Kidney epithelial cell (primary cell): ENCODE measurements at regions not wholly inside any gene's neighbourhood (a gene's known extent, or its start where the extent isn't known, plus 50 kb on each side); places are given as distances from the start of the nearest gene placed in this dataset.

Experiments
- DNase-seq: peaks from one replicate; pipeline ENCODE4 v3.0.0-alpha.2; 2010; ENCODE audit warnings: low read depth
- H3K27me3 ChIP-seq: 2 replicates; pipeline ENCODE4 v1.6.0; 2011; ENCODE audit warnings: low read length; ENCODE audit not compliant: control insufficient read depth, insufficient read depth
- H3K36me3 ChIP-seq: 2 replicates; pipeline ENCODE4 v1.5.1; 2011; ENCODE audit warnings: low read length; ENCODE audit not compliant: control insufficient read depth, insufficient read depth
- H3K4me3 ChIP-seq: 2 replicates; pipeline ENCODE4 v1.5.1; 2011; ENCODE audit warnings: low read depth, mild to moderate bottlenecking, control low read depth, low read length
- TF ChIP-seq, protein P1 (sequence below): IDR thresholded peaks from 2 replicates; pipeline ENCODE4 v1.5.1; 2011; ENCODE audit warnings: mild to moderate bottlenecking, moderate library complexity, low read length, control low read depth, inconsistent platforms; ENCODE audit not compliant: insufficient read depth, poor library complexity, severe bottlenecking

DNA sequence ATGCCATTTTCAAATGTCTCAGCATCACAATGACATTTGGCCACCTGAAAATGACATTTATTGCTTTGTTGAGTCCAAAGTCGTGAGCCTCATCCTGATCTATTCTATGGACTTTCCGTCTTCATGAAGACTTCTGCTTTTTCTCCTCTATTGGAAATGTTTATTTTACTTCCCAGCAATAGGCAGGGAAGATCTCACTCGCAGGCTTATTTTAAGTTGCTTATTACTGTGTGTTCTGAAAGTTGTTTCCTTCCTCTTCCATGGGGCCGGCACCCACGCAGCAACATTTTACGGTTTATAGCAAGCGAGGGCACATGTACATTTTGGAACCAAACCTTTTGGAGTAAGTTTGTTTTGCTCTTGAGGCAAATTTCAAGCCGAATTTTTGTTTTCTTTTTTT is 221.0 kb upstream of the KLF6 start:
- H3K36me3 ChIP-seq: no peaks in the 10 kb centered on the region
- TF ChIP-seq, protein P1, sequence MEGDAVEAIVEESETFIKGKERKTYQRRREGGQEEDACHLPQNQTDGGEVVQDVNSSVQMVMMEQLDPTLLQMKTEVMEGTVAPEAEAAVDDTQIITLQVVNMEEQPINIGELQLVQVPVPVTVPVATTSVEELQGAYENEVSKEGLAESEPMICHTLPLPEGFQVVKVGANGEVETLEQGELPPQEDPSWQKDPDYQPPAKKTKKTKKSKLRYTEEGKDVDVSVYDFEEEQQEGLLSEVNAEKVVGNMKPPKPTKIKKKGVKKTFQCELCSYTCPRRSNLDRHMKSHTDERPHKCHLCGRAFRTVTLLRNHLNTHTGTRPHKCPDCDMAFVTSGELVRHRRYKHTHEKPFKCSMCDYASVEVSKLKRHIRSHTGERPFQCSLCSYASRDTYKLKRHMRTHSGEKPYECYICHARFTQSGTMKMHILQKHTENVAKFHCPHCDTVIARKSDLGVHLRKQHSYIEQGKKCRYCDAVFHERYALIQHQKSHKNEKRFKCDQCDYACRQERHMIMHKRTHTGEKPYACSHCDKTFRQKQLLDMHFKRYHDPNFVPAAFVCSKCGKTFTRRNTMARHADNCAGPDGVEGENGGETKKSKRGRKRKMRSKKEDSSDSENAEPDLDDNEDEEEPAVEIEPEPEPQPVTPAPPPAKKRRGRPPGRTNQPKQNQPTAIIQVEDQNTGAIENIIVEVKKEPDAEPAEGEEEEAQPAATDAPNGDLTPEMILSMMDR: no peak
- H3K4me3 ChIP-seq: no peak overlapping the region
- no peaks in the 10 kb centered on the region for H3K27me3 ChIP-seq
- DNase-seq: no peak

- Histone ChIP-seq H3K27me3 (no peaks in the 10 kb centered on the region), H3K36me3 (no peaks in the 10 kb centered on the region), H3K4me3 (no peak overlapping the region)
- no peak for DNase-seq
- TF ChIP-seq, protein P1: no peak
Observed at GRCh38 chr10:4004990-4005389, 220.0 kb upstream of the KLF6 start.

DNA sequence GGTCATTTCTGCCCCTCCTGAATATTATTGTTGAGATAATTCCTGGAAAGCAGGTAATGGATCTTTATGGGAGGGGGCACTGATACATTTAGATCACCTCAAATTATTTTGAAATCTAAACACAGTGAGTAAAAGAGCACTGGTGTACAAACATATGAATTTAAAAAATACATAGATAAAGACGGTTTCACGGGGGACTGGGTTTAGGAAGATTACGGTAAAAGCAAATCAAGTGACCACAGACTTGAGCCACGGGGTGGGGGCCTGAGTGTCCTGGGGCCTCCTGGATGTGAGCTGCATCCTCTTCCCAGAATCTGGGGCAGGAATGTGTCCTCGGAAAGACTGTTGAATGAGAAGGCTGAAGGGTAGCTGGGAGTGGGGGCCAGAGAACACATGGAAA is 219.1 kb upstream of the KLF6 start:
- DNase-seq: no peak
- H3K4me3 ChIP-seq: no peak overlapping the region
- H3K27me3 ChIP-seq: no peaks in the 10 kb centered on the region
- no peaks in the 10 kb centered on the region for H3K36me3 ChIP-seq
- TF ChIP-seq, protein P1: no peak

DNA sequence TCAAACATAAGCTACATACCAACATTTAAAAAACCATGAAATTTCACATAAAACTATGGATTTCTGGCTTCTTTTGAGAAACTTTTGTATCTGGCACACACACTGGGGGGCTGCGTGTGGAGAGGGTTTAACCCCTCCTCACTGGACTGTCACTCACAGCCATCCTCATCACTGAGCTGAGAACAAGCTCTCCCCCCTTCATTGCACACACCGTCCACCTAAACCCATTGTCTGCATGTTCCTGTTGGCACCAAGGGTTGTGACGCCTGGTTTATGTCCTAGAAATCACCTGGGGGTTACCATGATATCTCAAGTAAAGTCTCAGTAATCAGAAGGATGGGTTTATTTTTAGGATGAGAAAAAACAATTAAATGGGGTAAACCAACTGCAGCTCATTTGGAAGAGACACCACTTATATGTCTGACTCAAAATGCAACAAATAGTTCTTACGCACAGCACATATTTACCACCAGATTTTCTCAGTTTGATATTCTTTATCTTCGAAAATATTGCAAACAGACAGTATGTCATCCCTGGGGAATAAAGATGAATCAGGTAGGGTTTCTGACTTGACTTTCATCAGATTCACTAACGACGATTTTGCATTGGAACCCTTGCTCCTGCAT is 218.5 kb upstream of the KLF6 start:
- H3K4me3 ChIP-seq: no peak overlapping the region
- TF ChIP-seq, protein P1: no peak
- DNase-seq: no peak
- no peaks in the 10 kb centered on the region for H3K27me3 ChIP-seq
- H3K36me3 ChIP-seq: no peaks in the 10 kb centered on the region

DNA sequence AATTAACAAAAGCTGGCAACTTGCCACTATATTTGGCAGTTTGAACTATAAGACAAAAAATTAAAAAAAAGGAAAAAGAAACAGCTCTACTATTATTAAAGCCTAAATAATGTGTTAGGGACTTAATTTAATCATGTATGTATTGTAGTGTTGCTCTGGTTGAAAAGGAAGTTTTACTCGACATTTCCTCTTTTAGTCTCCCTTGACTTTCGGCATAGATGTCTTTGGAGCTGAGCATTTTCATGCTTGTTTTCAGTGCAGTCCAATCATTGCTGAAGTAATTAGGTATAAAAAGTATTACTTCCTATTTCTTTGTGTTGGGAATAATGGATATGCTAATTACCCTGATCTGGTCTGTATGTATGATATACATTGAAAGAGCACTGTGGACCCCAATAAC is 216.8 kb upstream of the KLF6 start:
- TF ChIP-seq, protein P1: no peak
- H3K27me3 ChIP-seq: no peaks in the 10 kb centered on the region
- no peak for DNase-seq
- H3K36me3 ChIP-seq: no peaks in the 10 kb centered on the region
- H3K4me3 ChIP-seq: no peak overlapping the region

- Histone ChIP-seq H3K27me3 (no peaks in the 10 kb centered on the region), H3K36me3 (no peaks in the 10 kb centered on the region), H3K4me3 (no peak overlapping the region)
- DNase-seq: no peak
- TF ChIP-seq, protein P1: no peak
Observed at GRCh38 chr10:3999642-4000041, 214.6 kb upstream of the KLF6 start.
